Upper lobe of left lung (tissue), 4 donors: ENCODE measurements at regions not wholly inside any gene's neighbourhood (a gene's known extent, or its start where the extent isn't known, plus 50 kb on each side); places are given as distances from the start of the nearest gene placed in this dataset.

Experiments
- EP300 ChIP-seq, 4 donors: sonication (generic); formaldehyde crosslinking; IDR thresholded peaks; one replicate each; pipeline ENCODE4 v1.5.1; 2017; ENCODE audit warnings: antibody characterized with exemption in 4 of 4, control low read depth in 2 of 4
- POLR2A ChIP-seq, 4 donors: fragments of 450-650 bp; IDR thresholded peaks; one replicate each; pipeline ENCODE4 v1.5.1; 2016 to 2017; ENCODE audit warnings: antibody characterized with exemption in 4 of 4, mild to moderate bottlenecking in 2 of 4
- TF ChIP-seq, protein P1 (sequence below), 6 experiments: fragments of 450-650 bp in 4 of 6; fragments of 200-600 bp in 2 of 6; sonication (generic) in 2 of 6; IDR thresholded peaks; one replicate each; pipeline ENCODE4 v1.5.1; 2016 to 2019; ENCODE audit warnings: antibody characterized with exemption in 6 of 6

DNA sequence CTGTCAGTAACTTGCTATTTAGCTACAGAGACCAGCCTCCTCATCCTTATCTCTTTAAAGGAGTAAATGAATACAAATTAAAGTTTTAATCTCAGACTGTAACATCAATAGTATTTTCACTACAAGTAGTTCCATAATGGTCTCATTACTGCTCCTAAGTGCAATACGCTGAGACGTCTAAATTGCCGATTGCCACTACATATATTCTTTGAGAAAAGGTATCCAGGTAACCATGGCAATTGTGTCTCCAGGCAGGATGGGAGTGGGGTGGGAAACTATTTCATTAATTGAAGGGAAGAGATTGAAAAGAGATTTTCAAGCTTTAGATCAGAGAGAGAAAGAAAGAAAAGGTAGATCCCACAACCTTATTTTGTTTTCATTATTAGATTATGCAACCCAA lies 65.5 kb upstream of the PPP2R2B start:
- TF ChIP-seq, protein P1, sequence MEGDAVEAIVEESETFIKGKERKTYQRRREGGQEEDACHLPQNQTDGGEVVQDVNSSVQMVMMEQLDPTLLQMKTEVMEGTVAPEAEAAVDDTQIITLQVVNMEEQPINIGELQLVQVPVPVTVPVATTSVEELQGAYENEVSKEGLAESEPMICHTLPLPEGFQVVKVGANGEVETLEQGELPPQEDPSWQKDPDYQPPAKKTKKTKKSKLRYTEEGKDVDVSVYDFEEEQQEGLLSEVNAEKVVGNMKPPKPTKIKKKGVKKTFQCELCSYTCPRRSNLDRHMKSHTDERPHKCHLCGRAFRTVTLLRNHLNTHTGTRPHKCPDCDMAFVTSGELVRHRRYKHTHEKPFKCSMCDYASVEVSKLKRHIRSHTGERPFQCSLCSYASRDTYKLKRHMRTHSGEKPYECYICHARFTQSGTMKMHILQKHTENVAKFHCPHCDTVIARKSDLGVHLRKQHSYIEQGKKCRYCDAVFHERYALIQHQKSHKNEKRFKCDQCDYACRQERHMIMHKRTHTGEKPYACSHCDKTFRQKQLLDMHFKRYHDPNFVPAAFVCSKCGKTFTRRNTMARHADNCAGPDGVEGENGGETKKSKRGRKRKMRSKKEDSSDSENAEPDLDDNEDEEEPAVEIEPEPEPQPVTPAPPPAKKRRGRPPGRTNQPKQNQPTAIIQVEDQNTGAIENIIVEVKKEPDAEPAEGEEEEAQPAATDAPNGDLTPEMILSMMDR (IDR thresholded peaks at IDR 0.05), result no peak
- no peak for TF ChIP-seq EP300 (IDR thresholded peaks at IDR 0.05)
- no peak for TF ChIP-seq POLR2A (IDR thresholded peaks at IDR 0.05)
